ENCODE measurements at regions not wholly inside any gene's neighbourhood (a gene's known extent, or its start where the extent isn't known, plus 50 kb on each side); places are given as distances from the start of the nearest gene placed in this dataset.
"Not testable (repeated sequence)": the region's sequence is repeated elsewhere in the genome, so short reads cannot be mapped to it uniquely, and the experiment has no call there.

- Mint-ChIP-seq H3K9me3 (no peaks in the 10 kb centered on the region), H3K27ac (no peak overlapping the region), H3K36me3 (ENCODE audit: low read depth) (no peaks in the 10 kb centered on the region), H3K4me1 (ENCODE audit: low read depth) (no peaks in the 10 kb centered on the region), H3K4me3 (no peak overlapping the region), H3K27me3 (ENCODE audit: insufficient read depth) (no peaks in the 10 kb centered on the region)
- no peak for DNase-seq (ENCODE audit: low spot score)
- intact Hi-C loops (cut with micrococcal nuclease) = no loop called here
Observed at GRCh38 chr4:138790706-138791340, 224.8 kb upstream of the NOCT start.

GRCh38 chr4:138789796-138790195 is 225.8 kb upstream of the NOCT start:
- Mint-ChIP-seq H3K9me3 (no peaks in the 10 kb centered on the region), H3K4me1 (ENCODE audit: low read depth) (no peaks in the 10 kb centered on the region), H3K27ac (no peak overlapping the region), H3K36me3 (ENCODE audit: low read depth) (no peaks in the 10 kb centered on the region), H3K4me3 (no peak overlapping the region), H3K27me3 (ENCODE audit: insufficient read depth) (no peaks in the 10 kb centered on the region)
- intact Hi-C loops (cut with micrococcal nuclease) = no loop called here
- DNase-seq (ENCODE audit: low spot score) = no peak

GRCh38 chr4:138788857-138789256 is 226.7 kb upstream of the NOCT start:
- Mint-ChIP-seq H3K9me3 (no peaks in the 10 kb centered on the region), H3K4me3 (no peak overlapping the region), H3K27me3 (ENCODE audit: insufficient read depth) (no peaks in the 10 kb centered on the region), H3K27ac (no peak overlapping the region), H3K4me1 (ENCODE audit: low read depth) (no peaks in the 10 kb centered on the region), H3K36me3 (ENCODE audit: low read depth) (no peaks in the 10 kb centered on the region)
- no peak for DNase-seq (ENCODE audit: low spot score)
- intact Hi-C loops (cut with micrococcal nuclease) = no loop called here

GRCh38 chr4:138788267-138788790 is 227.3 kb upstream of the NOCT start:
- no peak overlapping the region for H3K27ac Mint-ChIP-seq
- no peaks in the 10 kb centered on the region for H3K9me3 Mint-ChIP-seq
- DNase-seq (ENCODE audit: low spot score) = no peak
- H3K27me3 Mint-ChIP-seq (ENCODE audit: insufficient read depth) = no peaks in the 10 kb centered on the region
- H3K36me3 Mint-ChIP-seq (ENCODE audit: low read depth) = no peaks in the 10 kb centered on the region
- intact Hi-C loops (cut with micrococcal nuclease) = no loop called here
- no peaks in the 10 kb centered on the region for H3K4me1 Mint-ChIP-seq (ENCODE audit: low read depth)
- no peak overlapping the region for H3K4me3 Mint-ChIP-seq

GRCh38 chr4:138779761-138780160 is 235.8 kb upstream of the NOCT start:
- H3K4me3 Mint-ChIP-seq; DNase-seq (ENCODE audit: low spot score); H3K36me3 Mint-ChIP-seq (ENCODE audit: low read depth); H3K4me1 Mint-ChIP-seq (ENCODE audit: low read depth); H3K9me3 Mint-ChIP-seq; intact Hi-C loops (cut with micrococcal nuclease); H3K27me3 Mint-ChIP-seq (ENCODE audit: insufficient read depth); H3K27ac Mint-ChIP-seq: not testable (repeated sequence)

GRCh38 chr4:138775890-138776289 is 239.7 kb upstream of the NOCT start:
- intact Hi-C loops (cut with micrococcal nuclease) = no loop called here
- H3K4me1 Mint-ChIP-seq (ENCODE audit: low read depth) = no peaks in the 10 kb centered on the region

DNA sequence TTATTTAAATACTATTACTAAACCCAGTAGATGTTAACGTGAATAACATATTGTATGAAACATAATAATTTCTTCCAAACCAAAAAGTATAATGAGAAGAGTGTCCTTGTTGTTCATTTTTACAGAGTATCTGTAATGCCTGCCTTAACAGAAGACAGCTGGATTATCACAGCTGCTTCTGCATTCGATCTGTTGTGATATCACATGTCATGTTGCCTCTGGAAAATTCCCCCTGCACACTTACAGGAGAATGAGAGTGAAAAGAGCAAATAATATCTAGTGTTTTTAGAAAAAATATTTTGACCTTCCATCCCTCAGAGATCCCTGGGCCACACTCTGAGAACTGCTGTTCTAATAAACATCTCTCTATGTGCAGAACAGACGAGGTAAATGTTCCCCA is 240.1 kb upstream of the NOCT start:
- no peak overlapping the region for H3K27ac Mint-ChIP-seq

More at GRCh38 chr4:138775890-138776289, 239.7 kb upstream of the NOCT start:
- Mint-ChIP-seq H3K9me3 (no peaks in the 10 kb centered on the region), H3K36me3 (ENCODE audit: low read depth) (no peaks in the 10 kb centered on the region), H3K4me3 (no peak overlapping the region), H3K27me3 (ENCODE audit: insufficient read depth) (no peaks in the 10 kb centered on the region), H3K27ac (no peak overlapping the region)
- DNase-seq (ENCODE audit: low spot score) = no peak

DNA sequence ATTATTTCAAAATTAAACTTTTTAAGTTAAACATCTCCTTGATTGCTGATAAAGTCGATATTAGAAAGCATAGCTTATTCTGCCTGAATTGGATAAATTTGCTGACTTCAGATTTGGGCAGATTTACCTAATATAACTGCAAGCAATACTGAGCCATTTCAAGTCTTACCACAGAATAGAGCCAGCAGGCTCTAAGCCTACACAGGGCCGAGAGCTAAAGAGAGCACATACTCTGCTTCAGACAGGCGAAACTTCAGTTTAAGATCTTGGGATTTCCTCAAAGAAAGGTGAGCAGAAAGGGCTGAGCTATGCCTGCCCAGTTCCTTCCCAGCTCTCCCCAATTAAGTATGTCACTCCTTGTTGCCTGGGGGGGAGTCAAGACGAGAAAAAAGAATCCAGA is 240.6 kb upstream of the NOCT start:
- Mint-ChIP-seq H3K36me3 (ENCODE audit: low read depth) (no peaks in the 10 kb centered on the region), H3K27me3 (ENCODE audit: insufficient read depth) (no peaks in the 10 kb centered on the region), H3K4me1 (ENCODE audit: low read depth) (no peaks in the 10 kb centered on the region), H3K27ac (no peak overlapping the region), H3K4me3 (no peak overlapping the region), H3K9me3 (no peaks in the 10 kb centered on the region)
- intact Hi-C loops (cut with micrococcal nuclease) = no loop called here
- no peak for DNase-seq (ENCODE audit: low spot score)

More for the DNA sequence above, 240.1 kb upstream of the NOCT start:
- H3K36me3 Mint-ChIP-seq (ENCODE audit: low read depth) = no peaks in the 10 kb centered on the region
- DNase-seq (ENCODE audit: low spot score) = no peak
- no peaks in the 10 kb centered on the region for H3K9me3 Mint-ChIP-seq
- intact Hi-C loops (cut with micrococcal nuclease) = no loop called here
- no peaks in the 10 kb centered on the region for H3K27me3 Mint-ChIP-seq (ENCODE audit: insufficient read depth)
- no peaks in the 10 kb centered on the region for H3K4me1 Mint-ChIP-seq (ENCODE audit: low read depth)
- H3K4me3 Mint-ChIP-seq = no peak overlapping the region

DNA sequence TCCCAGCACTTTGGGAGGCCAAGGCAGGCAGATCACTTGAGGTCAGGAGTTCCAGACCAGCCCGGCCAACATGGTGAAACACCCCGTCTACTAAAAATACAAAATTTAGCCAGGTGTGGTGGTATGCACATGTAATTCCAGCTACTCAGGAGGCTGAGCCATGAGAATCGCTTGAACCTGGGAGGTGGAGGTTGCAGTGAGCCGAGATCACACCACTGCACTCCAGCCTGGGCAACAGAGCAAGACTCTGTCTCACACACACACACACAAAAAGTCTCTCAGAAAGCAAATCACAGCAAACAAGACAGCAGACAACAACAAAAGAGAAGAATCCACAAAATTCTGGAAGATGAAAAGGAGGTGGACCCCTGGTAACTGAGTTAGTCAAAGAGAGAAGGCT is 241.5 kb upstream of the NOCT start:
- H3K4me3 Mint-ChIP-seq; H3K9me3 Mint-ChIP-seq; H3K4me1 Mint-ChIP-seq (ENCODE audit: low read depth); H3K36me3 Mint-ChIP-seq (ENCODE audit: low read depth); DNase-seq (ENCODE audit: low spot score); H3K27me3 Mint-ChIP-seq (ENCODE audit: insufficient read depth); intact Hi-C loops (cut with micrococcal nuclease); H3K27ac Mint-ChIP-seq: not testable (repeated sequence)

- no peak for DNase-seq (ENCODE audit: low spot score)
- no peak overlapping the region for H3K4me3 Mint-ChIP-seq
- no peaks in the 10 kb centered on the region for H3K4me1 Mint-ChIP-seq (ENCODE audit: low read depth)
- intact Hi-C loops (cut with micrococcal nuclease) = no loop called here
- H3K27me3 Mint-ChIP-seq (ENCODE audit: insufficient read depth) = no peaks in the 10 kb centered on the region
- H3K9me3 Mint-ChIP-seq = no peaks in the 10 kb centered on the region
- H3K36me3 Mint-ChIP-seq (ENCODE audit: low read depth) = no peaks in the 10 kb centered on the region
- H3K27ac Mint-ChIP-seq = no peak overlapping the region
Observed at GRCh38 chr4:138773321-138773720, 242.3 kb upstream of the NOCT start.

- no peak for DNase-seq (ENCODE audit: low spot score)
- no peaks in the 10 kb centered on the region for H3K4me1 Mint-ChIP-seq (ENCODE audit: low read depth)
- intact Hi-C loops (cut with micrococcal nuclease) = no loop called here
- no peaks in the 10 kb centered on the region for H3K9me3 Mint-ChIP-seq
- no peaks in the 10 kb centered on the region for H3K36me3 Mint-ChIP-seq (ENCODE audit: low read depth)
- H3K27me3 Mint-ChIP-seq (ENCODE audit: insufficient read depth) = no peaks in the 10 kb centered on the region
- H3K27ac Mint-ChIP-seq = no peak overlapping the region
- H3K4me3 Mint-ChIP-seq = no peak overlapping the region
Observed at GRCh38 chr4:138772366-138772765, 243.2 kb upstream of the NOCT start.

DNA sequence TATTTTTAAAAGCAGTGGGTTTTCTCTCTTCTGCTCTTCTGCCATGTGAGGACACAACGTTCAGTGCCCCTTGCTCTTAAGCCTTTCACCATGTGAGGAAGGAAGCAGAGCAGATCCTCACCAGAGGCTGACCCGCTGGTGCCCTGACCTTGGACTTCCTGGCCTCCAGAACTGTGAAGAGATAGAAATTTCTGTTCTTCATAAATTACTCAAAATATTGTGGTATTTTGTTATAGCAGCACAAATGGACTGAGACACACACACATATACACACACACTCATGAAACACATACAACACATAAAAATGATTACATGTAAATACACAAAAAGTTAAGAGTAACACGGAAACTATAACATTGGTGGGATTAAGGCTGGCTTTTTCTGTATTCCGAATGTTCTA is 244.8 kb upstream of the NOCT start:
- Mint-ChIP-seq H3K27ac (no peak overlapping the region), H3K9me3 (no peaks in the 10 kb centered on the region), H3K4me1 (ENCODE audit: low read depth) (no peaks in the 10 kb centered on the region), H3K4me3 (no peak overlapping the region), H3K27me3 (ENCODE audit: insufficient read depth) (no peaks in the 10 kb centered on the region), H3K36me3 (ENCODE audit: low read depth) (no peaks in the 10 kb centered on the region)
- intact Hi-C loops (cut with micrococcal nuclease) = no loop called here
- no peak for DNase-seq (ENCODE audit: low spot score)

DNA sequence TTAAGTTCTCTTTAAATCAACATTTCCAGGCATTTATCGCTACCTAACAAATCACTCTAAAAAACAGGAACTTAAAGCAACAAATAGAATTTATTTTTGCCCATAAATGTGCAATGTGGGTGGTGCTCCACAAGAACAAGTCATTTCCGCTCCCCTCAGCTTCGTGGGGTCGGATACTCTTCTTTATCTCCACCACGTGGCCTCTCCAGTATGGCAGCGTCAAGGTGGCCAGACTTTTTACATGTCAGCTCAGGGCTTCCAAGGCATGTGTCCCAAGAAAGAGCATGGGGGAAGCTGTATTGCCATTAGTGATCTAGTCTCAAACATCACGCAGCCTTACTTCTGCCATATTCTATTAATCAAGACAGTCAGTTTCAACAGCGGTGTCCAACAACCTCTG is 249.2 kb upstream of the NOCT start:
- Mint-ChIP-seq H3K4me1 (ENCODE audit: low read depth) (no peaks in the 10 kb centered on the region), H3K9me3 (no peaks in the 10 kb centered on the region), H3K36me3 (ENCODE audit: low read depth) (no peaks in the 10 kb centered on the region), H3K27me3 (ENCODE audit: insufficient read depth) (no peaks in the 10 kb centered on the region), H3K27ac (no peak overlapping the region), H3K4me3 (no peak overlapping the region)
- no peak for DNase-seq (ENCODE audit: low spot score)
- intact Hi-C loops (cut with micrococcal nuclease) = no loop called here

DNA sequence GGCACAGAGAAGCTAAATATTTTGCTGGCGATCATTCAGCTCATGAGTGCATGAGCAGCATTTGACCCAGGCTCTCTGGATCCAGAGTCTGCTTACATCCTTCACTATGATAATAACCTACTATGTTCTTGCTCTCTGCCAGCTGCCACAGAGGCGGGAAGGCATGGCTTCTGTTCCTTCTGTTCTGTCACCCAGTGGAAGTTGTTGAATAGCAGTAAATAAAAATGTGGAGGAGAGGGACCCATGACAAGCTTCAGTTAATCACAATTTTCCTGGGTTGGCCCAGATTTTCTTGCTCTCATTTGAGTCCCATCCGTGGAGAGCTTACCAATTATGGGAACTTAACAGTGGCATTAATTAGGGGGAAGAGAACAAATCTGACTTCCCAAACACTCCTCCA is 250.1 kb upstream of the NOCT start:
- Mint-ChIP-seq H3K4me3 (no peak overlapping the region), H3K27me3 (ENCODE audit: insufficient read depth) (no peaks in the 10 kb centered on the region), H3K9me3 (no peaks in the 10 kb centered on the region), H3K27ac (no peak overlapping the region), H3K36me3 (ENCODE audit: low read depth) (no peaks in the 10 kb centered on the region), H3K4me1 (ENCODE audit: low read depth) (no peaks in the 10 kb centered on the region)
- no peak for DNase-seq (ENCODE audit: low spot score)
- intact Hi-C loops (cut with micrococcal nuclease) = no loop called here

Data from activated T-helper 1 cell treated with anti-CD3 and anti-CD28 coated beads, Interleukin-12 subunit alpha, Interleukin-12 subunit beta, Interleukin-2, Interleukin-4 antibody, amounts not matched to agents 30 ng/mL and 10 ng/mL and 1 ng/mL, durations not matched to agents 14 hours and 24 hours and 36 hours (primary cell).